ENCODE measurements at regions not wholly inside any gene's neighbourhood (a gene's known extent, or its start where the extent isn't known, plus 50 kb on each side); places are given as distances from the start of the nearest gene placed in this dataset.

- no peaks in the 10 kb centered on the region for H4K20me1 ChIP-seq (ENCODE audit: insufficient read depth, low read length)
- in situ Hi-C loops (cut with MboI; ENCODE audit: low sequenced_read_pairs): loop anchor here (25.0 kb wide), 1 partner anchor 1346 kb away; no protein-coding TSS in a partner anchor
- no peak overlapping the region for H3K4me2 ChIP-seq (ENCODE audit: low read depth, low read length)
- H3K27me3 ChIP-seq (ENCODE audit: control insufficient read depth, insufficient read depth, low read length): no peaks in the 10 kb centered on the region
- POLR2A ChIA-PET (ENCODE audit: unreplicated experiment): no interaction called here
- DNase-seq (no peak), ATAC-seq (ENCODE audit: low read depth) (no peak)
- no peak overlapping the region for H2AK9ac ChIP-seq (replicated peaks; ENCODE audit: low read depth, low read length, poor library complexity)
- no peak overlapping the region for H2AFZ ChIP-seq (replicated peaks; ENCODE audit: low read length, poor library complexity)
- no TSS peak for BruUV-seq (replicated peaks)
- dilution Hi-C loops (cut with HindIII; ENCODE audit: low sequenced_read_pairs, unreplicated experiment): no loop called here
- peak overlapping the region; percentile 55; the same call in 1 of the 2 replicates for H2BK120ac ChIP-seq (ENCODE audit: low read depth, low read length)
- peaks cover 14% of the 10 kb centered on the region for H3K9me1 ChIP-seq (ENCODE audit: insufficient read depth, low read length)
- no peak overlapping the region for H3K9ac ChIP-seq (ENCODE audit: low read depth, low read length)
- no peak overlapping the region for H3K23ac ChIP-seq (ENCODE audit: low read depth, low read length)
- H2BK15ac ChIP-seq (ENCODE audit: low read depth, low read length): peak overlapping the region; percentile 1; the same call in 1 of the 3 replicates
- H4K91ac ChIP-seq (ENCODE audit: insufficient read depth, low read depth, low read length): no peak overlapping the region; the same call in 1 of the 2 replicates
- no peaks in the 10 kb centered on the region for H3K9me3 ChIP-seq (ENCODE audit: control insufficient read depth, insufficient read depth, low read length)
- H3K14ac ChIP-seq (replicated peaks; ENCODE audit: low read depth, low read length): no peak overlapping the region
- no peak overlapping the region for H4K8ac ChIP-seq (ENCODE audit: low read depth in 2 of 2, low read length in 2 of 2)
- no peak overlapping the region for H3K4me3 ChIP-seq (ENCODE audit: insufficient read depth, low read depth, low read length)
- 63% methylated on average over 2 of the region's 4 CpGs; no CpG with 5 or more reads in 1 of the 2 experiments for WGBS, 2 experiments (ENCODE audit: extremely low coverage in 2 of 2, insufficient read length in 1 of 2)
- no peak overlapping the region for H3K27ac ChIP-seq (ENCODE audit: insufficient read depth, low read length)
- H3K4ac ChIP-seq (ENCODE audit: low read depth, low read length): no peak overlapping the region
- H3K79me1 ChIP-seq (ENCODE audit: low read depth in 1 of 2, low read length in 2 of 2): peaks cover 0 to 4% of the 10 kb centered on the region in 2 experiments; a peak in 1 of 4 replicates
- H4K5ac ChIP-seq (ENCODE audit: low read depth, low read length): no peak overlapping the region
- CTCF ChIA-PET: no interaction called here
- H3K18ac ChIP-seq (ENCODE audit: low read depth, low read length): no peak overlapping the region
- no peak for TF ChIP-seq USF2 (IDR thresholded peaks at IDR 0.05; ENCODE audit: low read depth, low read length)
- TF ChIP-seq RCOR1 (IDR thresholded peaks at IDR 0.05; ENCODE audit: insufficient replicate concordance, low read length): no peak
- no peak for TF ChIP-seq RFX5 (IDR thresholded peaks at IDR 0.05; ENCODE audit: low read depth, low read length)
- TF ChIP-seq NFE2L2 (IDR thresholded peaks at IDR 0.05; ENCODE audit: low read depth, low read length): no peak
- no peak for TF ChIP-seq CEBPB (IDR thresholded peaks at IDR 0.05; ENCODE audit: low read depth, low read length)
- TF ChIP-seq MXI1 (IDR thresholded peaks at IDR 0.05; ENCODE audit: borderline replicate concordance, low read depth, low read length): no peak
- TF ChIP-seq CTCF (conservative IDR thresholded peaks at IDR 0.05; ENCODE audit: low read depth, low read length): no peak
- TF ChIP-seq MAZ (IDR thresholded peaks at IDR 0.05; ENCODE audit: borderline replicate concordance, low read depth, low read length): no peak
- TF ChIP-seq FOS (IDR thresholded peaks at IDR 0.05; ENCODE audit: low read depth, low read length): no peak
- no peak for TF ChIP-seq POLR2A (IDR thresholded peaks at IDR 0.05; ENCODE audit: low read depth, low read length)
- TF ChIP-seq ELK1 (IDR thresholded peaks at IDR 0.05; ENCODE audit: borderline replicate concordance, low read depth, low read length): no peak
- TF ChIP-seq BHLHE40 (IDR thresholded peaks at IDR 0.05; ENCODE audit: low read depth, low read length): no peak
- no peak for TF ChIP-seq RAD21 (IDR thresholded peaks at IDR 0.05; ENCODE audit: low read length)
- TF ChIP-seq CHD1 (IDR thresholded peaks at IDR 0.05; ENCODE audit: low read depth, low read length): no peak
- no peak for TF ChIP-seq SMC3 (IDR thresholded peaks at IDR 0.05; ENCODE audit: low read depth, low read length)
- TF ChIP-seq MAFK (IDR thresholded peaks at IDR 0.05; ENCODE audit: low read depth, low read length): no peak
- peak overlapping the region; percentile 69 for H2BK20ac ChIP-seq (ENCODE audit: low read depth, low read length)
- intact Hi-C loops (cut with micrococcal nuclease): no loop called here
- no peak overlapping the region for H2AK5ac ChIP-seq (ENCODE audit: low read depth, low read length)
- peaks cover 8% of the 10 kb centered on the region for H3K4me1 ChIP-seq (ENCODE audit: control insufficient read depth, insufficient read depth, low read length)
- H2BK5ac ChIP-seq (ENCODE audit: low read depth, low read length, poor library complexity, severe bottlenecking): no peak overlapping the region
- H3K56ac ChIP-seq (ENCODE audit: extremely low read depth, insufficient read depth, low read length): no peak overlapping the region
- H3K36me3 ChIP-seq (ENCODE audit: control insufficient read depth, insufficient read depth, low read length): no peaks in the 10 kb centered on the region
Measured at GRCh38 chr13:21966014-21966413, 295.1 kb downstream of the FGF9 start.
